ENCODE measurements at regions not wholly inside any gene's neighbourhood (a gene's known extent, or its start where the extent isn't known, plus 50 kb on each side); places are given as distances from the start of the nearest gene placed in this dataset.

GRCh38 chr2:174022431-174022830 lies 57.3 kb upstream of the SP3 start:
- H3K9ac ChIP-seq (ENCODE audit: low read depth in 1 of 2, low read length in 2 of 2), result no peak overlapping the region
- no peaks in the 10 kb centered on the region for H3K36me3 ChIP-seq (ENCODE audit: control insufficient read depth in 2 of 2, insufficient read depth in 2 of 2, low read length in 2 of 2)
- no peak overlapping the region for H3K4me3 ChIP-seq (ENCODE audit: low read length in 2 of 2)
- H3K27ac ChIP-seq (ENCODE audit: low read depth in 2 of 2, low read length in 2 of 2), result no peak overlapping the region
- peaks cover 3 to 5% of the 10 kb centered on the region in 2 donors for H3K4me1 ChIP-seq (ENCODE audit: control insufficient read depth in 2 of 2, insufficient read depth in 2 of 2, low read length in 2 of 2)
- no peaks in the 10 kb centered on the region for H3K9me3 ChIP-seq (ENCODE audit: control insufficient read depth in 2 of 2, low read length in 2 of 2)
- no peaks in the 10 kb centered on the region for H3K27me3 ChIP-seq (ENCODE audit: control insufficient read depth in 2 of 2, insufficient read depth in 2 of 2, low read length in 2 of 2)

- peak overlapping the region in 1 of 2 donors; percentile 46 for H3K27ac ChIP-seq (ENCODE audit: low read depth in 2 of 2, low read length in 2 of 2)
- H3K9ac ChIP-seq (ENCODE audit: low read depth in 1 of 2, low read length in 2 of 2), result no peak overlapping the region
- H3K36me3 ChIP-seq (ENCODE audit: control insufficient read depth in 2 of 2, insufficient read depth in 2 of 2, low read length in 2 of 2), result no peaks in the 10 kb centered on the region
- no peaks in the 10 kb centered on the region for H3K27me3 ChIP-seq (ENCODE audit: control insufficient read depth in 2 of 2, insufficient read depth in 2 of 2, low read length in 2 of 2)
- peaks cover 3 to 5% of the 10 kb centered on the region in 2 donors for H3K4me1 ChIP-seq (ENCODE audit: control insufficient read depth in 2 of 2, insufficient read depth in 2 of 2, low read length in 2 of 2)
- no peaks in the 10 kb centered on the region for H3K9me3 ChIP-seq (ENCODE audit: control insufficient read depth in 2 of 2, low read length in 2 of 2)
- no peak overlapping the region for H3K4me3 ChIP-seq (ENCODE audit: low read length in 2 of 2)
These were observed 55.9 kb upstream of the SP3 start for GRCh38 chr2:174020926-174021662.

- Histone ChIP-seq H3K4me1 (ENCODE audit: control insufficient read depth in 2 of 2, insufficient read depth in 2 of 2, low read length in 2 of 2) (peaks cover 3 to 5% of the 10 kb centered on the region in 2 donors), H3K27ac (ENCODE audit: low read depth in 2 of 2, low read length in 2 of 2) (no peak overlapping the region), H3K9me3 (ENCODE audit: control insufficient read depth in 2 of 2, low read length in 2 of 2) (no peaks in the 10 kb centered on the region), H3K27me3 (ENCODE audit: control insufficient read depth in 2 of 2, insufficient read depth in 2 of 2, low read length in 2 of 2) (no peaks in the 10 kb centered on the region), H3K36me3 (ENCODE audit: control insufficient read depth in 2 of 2, insufficient read depth in 2 of 2, low read length in 2 of 2) (no peaks in the 10 kb centered on the region), H3K4me3 (ENCODE audit: low read length in 2 of 2) (no peak overlapping the region), H3K9ac (ENCODE audit: low read depth in 1 of 2, low read length in 2 of 2) (no peak overlapping the region)
These were observed 54.9 kb upstream of the SP3 start for GRCh38 chr2:174020026-174020425.

- no peak overlapping the region for H3K27ac ChIP-seq (ENCODE audit: low read depth in 2 of 2, low read length in 2 of 2)
- no peaks in the 10 kb centered on the region for H3K36me3 ChIP-seq (ENCODE audit: control insufficient read depth in 2 of 2, insufficient read depth in 2 of 2, low read length in 2 of 2)
- peaks cover 3 to 4% of the 10 kb centered on the region in 2 donors for H3K4me1 ChIP-seq (ENCODE audit: control insufficient read depth in 2 of 2, insufficient read depth in 2 of 2, low read length in 2 of 2)
- no peaks in the 10 kb centered on the region for H3K27me3 ChIP-seq (ENCODE audit: control insufficient read depth in 2 of 2, insufficient read depth in 2 of 2, low read length in 2 of 2)
- H3K9me3 ChIP-seq (ENCODE audit: control insufficient read depth in 2 of 2, low read length in 2 of 2), result no peaks in the 10 kb centered on the region
- no peak overlapping the region for H3K4me3 ChIP-seq (ENCODE audit: low read length in 2 of 2)
- no peak overlapping the region for H3K9ac ChIP-seq (ENCODE audit: low read depth in 1 of 2, low read length in 2 of 2)
These were observed 51.3 kb upstream of the SP3 start for GRCh38 chr2:174016447-174016846.

- Histone ChIP-seq H3K36me3 (ENCODE audit: control insufficient read depth in 2 of 2, insufficient read depth in 2 of 2, low read length in 2 of 2) (no peaks in the 10 kb centered on the region), H3K9me3 (ENCODE audit: control insufficient read depth in 2 of 2, low read length in 2 of 2) (no peaks in the 10 kb centered on the region), H3K4me1 (ENCODE audit: control insufficient read depth in 2 of 2, insufficient read depth in 2 of 2, low read length in 2 of 2) (peaks cover 3 to 4% of the 10 kb centered on the region in 2 donors), H3K9ac (ENCODE audit: low read depth in 1 of 2, low read length in 2 of 2) (no peak overlapping the region), H3K27ac (ENCODE audit: low read depth in 2 of 2, low read length in 2 of 2) (no peak overlapping the region), H3K4me3 (ENCODE audit: low read length in 2 of 2) (no peak overlapping the region), H3K27me3 (ENCODE audit: control insufficient read depth in 2 of 2, insufficient read depth in 2 of 2, low read length in 2 of 2) (no peaks in the 10 kb centered on the region)
These were observed 50.3 kb upstream of the SP3 start for GRCh38 chr2:174015428-174015827.

All from mucosa of rectum (tissue), 2 donors.